A673 (cell line): ENCODE measurements at regions not wholly inside any gene's neighbourhood (a gene's known extent, or its start where the extent isn't known, plus 50 kb on each side); places are given as distances from the start of the nearest gene placed in this dataset.
"Not testable (repeated sequence)": the region's sequence is repeated elsewhere in the genome, so short reads cannot be mapped to it uniquely, and the experiment has no call there.

Source experiments
- BruUV-seq: library from RNA; stranded (reverse); fragments of 400-500 nt; replicated peaks from 2 replicates; lab custom pipeline; 2021; lab: Mats Ljungman, UMichigan
- CTCF ChIA-PET: fragments of 300-600 bp; sonication (Branson Sonifier 250); formaldehyde crosslinking; loops from one replicate; lab custom pipeline; 2022; ENCODE audit warnings: antibody characterized with exemption; lab: Charles Lee
- POLR2A ChIA-PET: fragments of 300-600 bp; sonication (Branson Sonifier 250); formaldehyde crosslinking; loops from one replicate; lab custom pipeline; 2022; ENCODE audit warnings: antibody characterized with exemption; ENCODE audit not compliant: low non-redundant PET; lab: Charles Lee
- DNase-seq: peaks from one replicate; pipeline ENCODE4 v3.0.0-alpha.2; 2015; ENCODE audit warnings: low spot score
- H3K27ac ChIP-seq: fragments of 200-600 bp; sonication (generic); 2 replicates; pipeline ENCODE4 v1.5.1; 2016; ENCODE audit warnings: mixed run types, low read depth, mild to moderate bottlenecking, mixed read lengths, antibody characterized with exemption, low read length; ENCODE audit not compliant: poor library complexity, severe bottlenecking
- H3K27me3 ChIP-seq: fragments of 200-600 bp; sonication (generic); replicated peaks from 2 replicates; pipeline ENCODE4 v1.6.1; 2017; ENCODE audit warnings: mixed run types, low read depth, mild to moderate bottlenecking, mixed read lengths, antibody characterized with exemption, low read length; ENCODE audit not compliant: insufficient read depth, poor library complexity
- H3K36me3 ChIP-seq: fragments of 200-600 bp; sonication (generic); 2 replicates; pipeline ENCODE4 v1.6.1; 2016; ENCODE audit warnings: mixed run types, mild to moderate bottlenecking, mixed read lengths, antibody characterized with exemption, low read length; ENCODE audit not compliant: insufficient read depth, poor library complexity, severe bottlenecking
- H3K4me1 ChIP-seq: fragments of 200-600 bp; sonication (generic); 2 replicates; pipeline ENCODE4 v1.6.1; 2017; ENCODE audit warnings: mixed run types, mild to moderate bottlenecking, mixed read lengths, antibody characterized with exemption, low read length; ENCODE audit not compliant: insufficient read depth, poor library complexity, severe bottlenecking
- H3K4me3 ChIP-seq: fragments of 200-600 bp; sonication (generic); 2 replicates; pipeline ENCODE4 v1.5.1; 2016; ENCODE audit warnings: low read depth, mixed run types, mild to moderate bottlenecking, mixed read lengths, low read length; ENCODE audit not compliant: poor library complexity, severe bottlenecking
- H3K9me3 ChIP-seq: fragments of 200-600 bp; sonication (generic); 2 replicates; pipeline ENCODE4 v1.6.1; 2016; ENCODE audit warnings: mixed run types, low read depth, mild to moderate bottlenecking, mixed read lengths, antibody characterized with exemption, low read length; ENCODE audit not compliant: poor library complexity, severe bottlenecking
- CTCF ChIP-seq: fragments of 300-800, 200-600 bp; sonication (generic); conservative IDR thresholded peaks from 2 replicates; pipeline ENCODE4 v1.5.1; 2017; ENCODE audit warnings: low read depth, mild to moderate bottlenecking, antibody characterized with exemption, low read length, moderate library complexity, mixed read lengths
- EZH2 ChIP-seq: fragments of 200-600 bp; sonication (generic); IDR thresholded peaks from 2 replicates; pipeline ENCODE4 v1.6.1; 2017; ENCODE audit warnings: borderline replicate concordance, low read depth, mild to moderate bottlenecking, mixed read lengths, antibody characterized with exemption, low read length; ENCODE audit not compliant: poor library complexity, severe bottlenecking
- intact Hi-C: fragments of 100-400 bp; cut with micrococcal nuclease; formaldehyde crosslinking; loops from one replicate; pipeline ENCODE4 v1.10.0; 2022; ENCODE audit not compliant: unreplicated experiment

- CTCF ChIA-PET, result no interaction called here
- no peak overlapping the region for H3K4me3 ChIP-seq
- H3K9me3 ChIP-seq, result no peaks in the 10 kb centered on the region
- BruUV-seq, result no TSS peak
- no peak for DNase-seq
- H3K27ac ChIP-seq, result no peak overlapping the region
- intact Hi-C loops, result no loop called here
- TF ChIP-seq EZH2, result no peak
- TF ChIP-seq CTCF, result no peak
- POLR2A ChIA-PET, result no interaction called here
- H3K36me3 ChIP-seq, result no peaks in the 10 kb centered on the region
- H3K4me1 ChIP-seq, result no peaks in the 10 kb centered on the region
- no peaks in the 10 kb centered on the region for H3K27me3 ChIP-seq
These were observed 281.8 kb upstream of the TGFBR2 start for GRCh38 chr3:30324587-30324986.

- DNase-seq, intact Hi-C loops, H3K9me3 ChIP-seq, H3K4me1 ChIP-seq, H3K27ac ChIP-seq, CTCF ChIA-PET, BruUV-seq, H3K27me3 ChIP-seq, H3K4me3 ChIP-seq, POLR2A ChIA-PET, H3K36me3 ChIP-seq: not testable (repeated sequence)
These were observed 278.4 kb upstream of the TGFBR2 start for GRCh38 chr3:30327976-30328375.

DNA sequence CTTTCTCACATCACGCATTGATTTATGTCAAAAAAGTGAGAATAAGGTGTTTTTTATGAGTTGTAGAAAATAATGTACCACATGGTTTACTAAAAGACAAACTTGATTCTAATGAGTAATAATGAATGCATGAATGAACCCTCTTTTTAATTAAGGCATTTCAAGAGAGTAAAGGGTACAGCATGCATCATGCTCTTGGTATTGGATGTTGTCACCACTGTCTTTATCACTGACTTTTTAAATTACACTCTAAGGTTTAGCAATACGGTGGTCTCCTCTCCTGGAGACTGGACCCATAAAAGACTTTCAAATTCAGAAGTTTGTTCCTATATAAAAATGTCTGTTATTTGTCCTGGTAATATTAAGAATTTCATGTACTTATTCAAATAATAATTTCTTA lies 277.5 kb upstream of the TGFBR2 start:
- DNase-seq, H3K4me3 ChIP-seq, CTCF ChIA-PET, BruUV-seq, intact Hi-C loops, H3K27ac ChIP-seq, H3K36me3 ChIP-seq, H3K9me3 ChIP-seq, H3K27me3 ChIP-seq, H3K4me1 ChIP-seq, POLR2A ChIA-PET: not testable (repeated sequence)

GRCh38 chr3:30331519-30331918 lies 274.9 kb upstream of the TGFBR2 start:
- Histone ChIP-seq H3K27me3 (no peaks in the 10 kb centered on the region), H3K9me3 (no peaks in the 10 kb centered on the region), H3K4me3 (no peak overlapping the region), H3K27ac (no peak overlapping the region), H3K4me1 (no peaks in the 10 kb centered on the region), H3K36me3 (no peaks in the 10 kb centered on the region)
- POLR2A ChIA-PET, result no interaction called here
- no TSS peak for BruUV-seq
- TF ChIP-seq CTCF, result no peak
- no peak for TF ChIP-seq EZH2
- no peak for DNase-seq
- intact Hi-C loops, result no loop called here
- CTCF ChIA-PET, result no interaction called here
